ENCODE measurements at regions not wholly inside any gene's neighbourhood (a gene's known extent, or its start where the extent isn't known, plus 50 kb on each side); places are given as distances from the start of the nearest gene placed in this dataset.

DNA sequence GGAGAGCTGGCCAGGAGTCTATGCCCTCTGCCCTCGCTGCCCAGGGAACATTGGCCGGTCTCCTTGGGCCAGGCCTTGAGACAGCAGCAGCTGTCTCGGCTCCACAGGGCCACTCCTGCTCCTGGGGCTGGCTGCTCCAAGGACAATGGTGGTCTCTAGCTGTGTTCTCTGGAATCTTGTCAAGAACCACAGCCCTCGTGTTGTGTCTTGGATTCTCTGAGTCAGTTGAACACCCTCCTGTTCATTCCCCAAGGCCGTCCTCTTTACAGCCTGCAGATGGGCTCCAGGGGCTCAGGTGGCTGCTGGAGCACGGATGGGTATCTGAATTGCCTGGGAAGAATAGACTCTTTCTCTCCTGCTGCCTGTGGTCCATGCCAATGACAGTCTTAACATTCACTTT lies 511.1 kb downstream of the GLRX3 start:
- TF ChIP-seq, protein P1, sequence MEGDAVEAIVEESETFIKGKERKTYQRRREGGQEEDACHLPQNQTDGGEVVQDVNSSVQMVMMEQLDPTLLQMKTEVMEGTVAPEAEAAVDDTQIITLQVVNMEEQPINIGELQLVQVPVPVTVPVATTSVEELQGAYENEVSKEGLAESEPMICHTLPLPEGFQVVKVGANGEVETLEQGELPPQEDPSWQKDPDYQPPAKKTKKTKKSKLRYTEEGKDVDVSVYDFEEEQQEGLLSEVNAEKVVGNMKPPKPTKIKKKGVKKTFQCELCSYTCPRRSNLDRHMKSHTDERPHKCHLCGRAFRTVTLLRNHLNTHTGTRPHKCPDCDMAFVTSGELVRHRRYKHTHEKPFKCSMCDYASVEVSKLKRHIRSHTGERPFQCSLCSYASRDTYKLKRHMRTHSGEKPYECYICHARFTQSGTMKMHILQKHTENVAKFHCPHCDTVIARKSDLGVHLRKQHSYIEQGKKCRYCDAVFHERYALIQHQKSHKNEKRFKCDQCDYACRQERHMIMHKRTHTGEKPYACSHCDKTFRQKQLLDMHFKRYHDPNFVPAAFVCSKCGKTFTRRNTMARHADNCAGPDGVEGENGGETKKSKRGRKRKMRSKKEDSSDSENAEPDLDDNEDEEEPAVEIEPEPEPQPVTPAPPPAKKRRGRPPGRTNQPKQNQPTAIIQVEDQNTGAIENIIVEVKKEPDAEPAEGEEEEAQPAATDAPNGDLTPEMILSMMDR (IDR thresholded peaks at IDR 0.05), result no peak
- TF ChIP-seq POLR2A (IDR thresholded peaks at IDR 0.05) (no peak), POLR2AphosphoS5 (IDR thresholded peaks at IDR 0.05) (no peak)
